RWPE2 (cell line): ENCODE measurements at regions not wholly inside any gene's neighbourhood (a gene's known extent, or its start where the extent isn't known, plus 50 kb on each side); places are given as distances from the start of the nearest gene placed in this dataset.

Experiments used
- ATAC-seq: fragments of 200-7000 bp; cut with Tn5 transposase; 3 replicates; pipeline ENCODE4 v1.9.1; 2021; ENCODE audit warnings: low read depth
- DNase-seq: peaks from one replicate; pipeline ENCODE4 v3.0.0-alpha.2; 2020; ENCODE audit warnings: low spot score
- H3K27ac ChIP-seq: fragments of 450-650 bp; 2 replicates; pipeline ENCODE4 v1.5.1; 2017; ENCODE audit warnings: mild to moderate bottlenecking; ENCODE audit not compliant: poor library complexity, severe bottlenecking
- H3K27me3 ChIP-seq: fragments of 250-450 bp; sonication (Bioruptor Pico); 2 replicates; pipeline ENCODE4 v1.5.1; 2021; ENCODE audit warnings: mild to moderate bottlenecking, moderate library complexity; ENCODE audit not compliant: insufficient read depth, poor library complexity, severe bottlenecking
- H3K36me3 ChIP-seq: fragments of 250-450 bp; sonication (Bioruptor Pico); 2 replicates; pipeline ENCODE4 v1.5.1; 2020; ENCODE audit warnings: low read depth, mild to moderate bottlenecking, moderate library complexity
- H3K4me1 ChIP-seq: fragments of 250-450 bp; sonication (Bioruptor Pico); 2 replicates; pipeline ENCODE4 v1.5.1; 2021; ENCODE audit warnings: mild to moderate bottlenecking, moderate library complexity; ENCODE audit not compliant: insufficient read depth, poor library complexity, severe bottlenecking
- H3K4me3 ChIP-seq: fragments of 250-450 bp; sonication (Bioruptor Pico); 2 replicates; pipeline ENCODE4 v1.5.1; 2021; ENCODE audit warnings: mild to moderate bottlenecking, moderate library complexity; ENCODE audit not compliant: severe bottlenecking
- H3K9me3 ChIP-seq: fragments of 250-450 bp; sonication (Bioruptor Pico); 2 replicates; pipeline ENCODE4 v1.5.1; 2021; ENCODE audit warnings: mild to moderate bottlenecking, moderate library complexity; ENCODE audit not compliant: severe bottlenecking
- CTCF ChIP-seq: fragments of 450-650 bp; IDR thresholded peaks from one replicate; pipeline ENCODE4 v1.5.1; 2017; ENCODE audit warnings: mild to moderate bottlenecking, moderate library complexity; ENCODE audit not compliant: poor library complexity, severe bottlenecking

- 0 out of 3 replicates have a peak, but pooled peaks have one; percentile 28 for ATAC-seq
- Histone ChIP-seq H3K4me1 (peaks cover 62% of the 10 kb centered on the region), H3K36me3 (peaks cover 24% of the 10 kb centered on the region), H3K9me3 (no peaks in the 10 kb centered on the region), H3K4me3 (no peak overlapping the region), H3K27ac (peak overlapping the region; percentile 55), H3K27me3 (no peaks in the 10 kb centered on the region)
- no peak for DNase-seq
- no peak for TF ChIP-seq CTCF
Observed at GRCh38 chr14:100981809-100982208, 78.3 kb upstream of the RTL1 start.

- no peak for DNase-seq
- TF ChIP-seq CTCF: no peak
- peaks cover 68% of the 10 kb centered on the region for H3K4me1 ChIP-seq
Observed at GRCh38 chr14:100982353-100982752, 78.8 kb upstream of the RTL1 start.

GRCh38 chr14:100982762-100983161 lies 79.2 kb upstream of the RTL1 start:
- no peak for DNase-seq

More at GRCh38 chr14:100982353-100982752, 78.8 kb upstream of the RTL1 start:
- peaks cover 19% of the 10 kb centered on the region for H3K36me3 ChIP-seq
- ATAC-seq: no peak
- H3K27ac ChIP-seq: peak overlapping the region; percentile 55
- H3K9me3 ChIP-seq: no peaks in the 10 kb centered on the region
- H3K4me3 ChIP-seq: no peak overlapping the region
- no peaks in the 10 kb centered on the region for H3K27me3 ChIP-seq

GRCh38 chr14:100983710-100984109 lies 80.2 kb upstream of the RTL1 start:
- DNase-seq (no peak), ATAC-seq (no peak)
- H3K36me3 ChIP-seq: peaks cover 20% of the 10 kb centered on the region
- no peaks in the 10 kb centered on the region for H3K9me3 ChIP-seq
- no peaks in the 10 kb centered on the region for H3K27me3 ChIP-seq
- H3K4me3 ChIP-seq: no peak overlapping the region
- H3K27ac ChIP-seq: peak overlapping the region; percentile 55
- H3K4me1 ChIP-seq: peaks cover 75% of the 10 kb centered on the region
- TF ChIP-seq CTCF: no peak

More at GRCh38 chr14:100982762-100983161, 79.2 kb upstream of the RTL1 start:
- Histone ChIP-seq H3K27ac (peak overlapping the region; percentile 55), H3K4me1 (peaks cover 72% of the 10 kb centered on the region), H3K9me3 (no peaks in the 10 kb centered on the region), H3K36me3 (peaks cover 19% of the 10 kb centered on the region), H3K4me3 (no peak overlapping the region), H3K27me3 (no peaks in the 10 kb centered on the region)
- peak; percentile 44; the same call in 2 of the 3 replicates for ATAC-seq
- TF ChIP-seq CTCF: no peak

GRCh38 chr14:100988011-100988410 lies 84.5 kb upstream of the RTL1 start:
- H3K4me1 ChIP-seq: peaks cover 63% of the 10 kb centered on the region
- TF ChIP-seq CTCF: no peak

More at GRCh38 chr14:100988011-100988410, 84.5 kb upstream of the RTL1 start:
- peak overlapping the region; percentile 98 for H3K27ac ChIP-seq
- ATAC-seq (peak; percentile 80), DNase-seq (no peak)
- peaks cover 25% of the 10 kb centered on the region for H3K36me3 ChIP-seq
- H3K27me3 ChIP-seq: no peaks in the 10 kb centered on the region
- H3K9me3 ChIP-seq: no peaks in the 10 kb centered on the region
- no peak overlapping the region for H3K4me3 ChIP-seq
